ENCODE measurements at regions not wholly inside any gene's neighbourhood (a gene's known extent, or its start where the extent isn't known, plus 50 kb on each side); places are given as distances from the start of the nearest gene placed in this dataset.

DNA sequence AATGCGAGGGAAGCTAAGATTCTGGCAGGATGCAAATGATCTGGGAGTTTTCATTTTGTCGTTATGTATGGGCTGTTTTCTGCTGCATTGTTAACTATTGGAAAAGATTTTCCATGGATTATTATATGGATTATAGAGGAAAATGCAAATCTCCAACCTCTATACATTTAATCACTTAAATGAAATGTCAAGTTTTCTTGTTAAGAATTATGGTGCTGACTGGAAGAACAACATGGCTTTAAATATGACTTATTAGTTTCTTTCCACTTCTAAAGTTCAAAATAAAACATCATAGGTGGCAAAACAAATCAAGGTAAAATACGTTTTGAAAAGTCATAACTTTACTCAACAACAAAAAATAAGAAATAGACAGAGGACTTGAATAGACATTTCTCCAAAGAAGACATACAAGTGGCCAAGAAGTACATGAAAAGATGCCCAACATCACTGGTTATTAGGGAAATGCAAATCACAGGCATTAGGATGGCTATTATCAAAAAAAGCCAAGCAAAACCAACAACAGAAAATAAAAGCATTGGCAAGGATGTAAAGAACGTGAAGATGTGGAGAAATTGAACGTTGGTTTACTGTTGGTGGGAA is 56.2 kb upstream of the CLDN5 start:
- Histone ChIP-seq H3K4me1 (replicated peaks in 1 of 2; ENCODE audit: control insufficient read depth in 2 of 2, insufficient read depth in 2 of 2, low read length in 2 of 2) (peaks cover 23 to 26% of the 10 kb centered on the region in 2 experiments), H3K4me3 (no peak overlapping the region), H3K36me3 (ENCODE audit: control insufficient read depth, insufficient read depth, low read length) (no peaks in the 10 kb centered on the region), H3K27ac (ENCODE audit: extremely low read depth, low read depth, low read length) (no peak overlapping the region), H3K9me1 (ENCODE audit: control insufficient read depth, insufficient read depth, low read length) (peaks cover 3% of the 10 kb centered on the region), H3K9me3 (replicated peaks; ENCODE audit: control insufficient read depth, insufficient read depth, low read depth, low read length) (no peaks in the 10 kb centered on the region), H3K79me2 (ENCODE audit: control insufficient read depth, insufficient read depth, low read length) (no peaks in the 10 kb centered on the region), H3K27me3 (ENCODE audit: control insufficient read depth in 2 of 2, insufficient read depth in 2 of 2, low read length in 2 of 2) (peaks cover 66 to 75% of the 10 kb centered on the region in 2 experiments), H4K20me1 (replicated peaks; ENCODE audit: control insufficient read depth, insufficient read depth, low read length) (peaks cover 11% of the 10 kb centered on the region), H2AFZ (ENCODE audit: low read depth, low read length) (no peak overlapping the region), H3K9ac (ENCODE audit: insufficient read depth in 1 of 2, low read depth in 2 of 2, low read length in 2 of 2) (no peak overlapping the region), H3K4me2 (ENCODE audit: insufficient read depth, low read length) (no peak overlapping the region)
- no TSS peak for BruUV-seq (replicated peaks)
- POLR2A ChIA-PET: interaction anchor here (0.7 to 1.7 kb wide), 5 partner anchors 8 to 15 kb away, joined by 3 to 5 read pairs (median 4); no protein-coding TSS in a partner anchor
- no peak for FAIRE-seq
- in situ Hi-C loops (cut with MboI): no loop called here
- ATAC-seq: no peak
- DNase-seq (ENCODE audit: extremely low read depth in 1 of 4, low spot score in 3 of 4): no peak
- WGBS (ENCODE audit: insufficient coverage, low coverage, missing lambda C conversion rate): under 1% methylated on average over 5 of the region's 5 CpGs
- intact Hi-C loops (cut with micrococcal nuclease): no loop called here
- CTCF ChIA-PET (ENCODE audit: low intra/inter-chr PET ratio): no interaction called here
- TF ChIP-seq, protein P1, sequence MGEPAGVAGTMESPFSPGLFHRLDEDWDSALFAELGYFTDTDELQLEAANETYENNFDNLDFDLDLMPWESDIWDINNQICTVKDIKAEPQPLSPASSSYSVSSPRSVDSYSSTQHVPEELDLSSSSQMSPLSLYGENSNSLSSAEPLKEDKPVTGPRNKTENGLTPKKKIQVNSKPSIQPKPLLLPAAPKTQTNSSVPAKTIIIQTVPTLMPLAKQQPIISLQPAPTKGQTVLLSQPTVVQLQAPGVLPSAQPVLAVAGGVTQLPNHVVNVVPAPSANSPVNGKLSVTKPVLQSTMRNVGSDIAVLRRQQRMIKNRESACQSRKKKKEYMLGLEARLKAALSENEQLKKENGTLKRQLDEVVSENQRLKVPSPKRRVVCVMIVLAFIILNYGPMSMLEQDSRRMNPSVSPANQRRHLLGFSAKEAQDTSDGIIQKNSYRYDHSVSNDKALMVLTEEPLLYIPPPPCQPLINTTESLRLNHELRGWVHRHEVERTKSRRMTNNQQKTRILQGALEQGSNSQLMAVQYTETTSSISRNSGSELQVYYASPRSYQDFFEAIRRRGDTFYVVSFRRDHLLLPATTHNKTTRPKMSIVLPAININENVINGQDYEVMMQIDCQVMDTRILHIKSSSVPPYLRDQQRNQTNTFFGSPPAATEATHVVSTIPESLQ (CRISPR knock-in tag; IDR thresholded peaks at IDR 0.05): no peak
- TF ChIP-seq, protein P2, sequence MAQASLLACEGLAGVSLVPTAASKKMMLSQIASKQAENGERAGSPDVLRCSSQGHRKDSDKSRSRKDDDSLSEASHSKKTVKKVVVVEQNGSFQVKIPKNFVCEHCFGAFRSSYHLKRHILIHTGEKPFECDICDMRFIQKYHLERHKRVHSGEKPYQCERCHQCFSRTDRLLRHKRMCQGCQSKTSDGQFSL (CRISPR knock-in tag; IDR thresholded peaks at IDR 0.05): 0 out of 2 replicates have a peak, but pooled peaks have one; percentile 4
- TF ChIP-seq, protein P2 (tag; IDR thresholded peaks at IDR 0.05): no peak
- TF ChIP-seq ZNF668 (CRISPR knock-in tag; IDR thresholded peaks at IDR 0.05) (no peak), RCOR1 (IDR thresholded peaks at IDR 0.05; ENCODE audit: borderline replicate concordance in 1 of 2, low read depth in 2 of 2, low read length in 2 of 2) (no peak), DMBX1 (CRISPR knock-in tag; IDR thresholded peaks at IDR 0.05; ENCODE audit: borderline replicate concordance) (no peak), FIP1L1 (IDR thresholded peaks at IDR 0.05; ENCODE audit: low read depth, low read length, poor library complexity, severe bottlenecking) (no peak), ZSCAN32 (CRISPR knock-in tag; IDR thresholded peaks at IDR 0.05) (no peak), ZNF512 (tag; IDR thresholded peaks at IDR 0.05) (0 out of 2 replicates have a peak, but pooled peaks have one; percentile 45), ZNF239 (CRISPR knock-in tag; IDR thresholded peaks at IDR 0.05) (no peak), ZBTB1 (CRISPR knock-in tag; IDR thresholded peaks at IDR 0.05; ENCODE audit: borderline replicate concordance, low read depth) (no peak)
- TF ChIP-seq, protein P3, sequence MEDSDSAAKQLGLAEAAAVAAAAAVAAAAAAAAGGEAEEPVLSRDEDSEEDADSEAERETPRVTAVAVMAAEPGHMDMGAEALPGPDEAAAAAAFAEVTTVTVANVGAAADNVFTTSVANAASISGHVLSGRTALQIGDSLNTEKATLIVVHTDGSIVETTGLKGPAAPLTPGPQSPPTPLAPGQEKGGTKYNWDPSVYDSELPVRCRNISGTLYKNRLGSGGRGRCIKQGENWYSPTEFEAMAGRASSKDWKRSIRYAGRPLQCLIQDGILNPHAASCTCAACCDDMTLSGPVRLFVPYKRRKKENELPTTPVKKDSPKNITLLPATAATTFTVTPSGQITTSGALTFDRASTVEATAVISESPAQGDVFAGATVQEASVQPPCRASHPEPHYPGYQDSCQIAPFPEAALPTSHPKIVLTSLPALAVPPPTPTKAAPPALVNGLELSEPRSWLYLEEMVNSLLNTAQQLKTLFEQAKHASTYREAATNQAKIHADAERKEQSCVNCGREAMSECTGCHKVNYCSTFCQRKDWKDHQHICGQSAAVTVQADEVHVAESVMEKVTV (CRISPR knock-in tag; IDR thresholded peaks at IDR 0.05): no peak
- TF ChIP-seq, protein P4, sequence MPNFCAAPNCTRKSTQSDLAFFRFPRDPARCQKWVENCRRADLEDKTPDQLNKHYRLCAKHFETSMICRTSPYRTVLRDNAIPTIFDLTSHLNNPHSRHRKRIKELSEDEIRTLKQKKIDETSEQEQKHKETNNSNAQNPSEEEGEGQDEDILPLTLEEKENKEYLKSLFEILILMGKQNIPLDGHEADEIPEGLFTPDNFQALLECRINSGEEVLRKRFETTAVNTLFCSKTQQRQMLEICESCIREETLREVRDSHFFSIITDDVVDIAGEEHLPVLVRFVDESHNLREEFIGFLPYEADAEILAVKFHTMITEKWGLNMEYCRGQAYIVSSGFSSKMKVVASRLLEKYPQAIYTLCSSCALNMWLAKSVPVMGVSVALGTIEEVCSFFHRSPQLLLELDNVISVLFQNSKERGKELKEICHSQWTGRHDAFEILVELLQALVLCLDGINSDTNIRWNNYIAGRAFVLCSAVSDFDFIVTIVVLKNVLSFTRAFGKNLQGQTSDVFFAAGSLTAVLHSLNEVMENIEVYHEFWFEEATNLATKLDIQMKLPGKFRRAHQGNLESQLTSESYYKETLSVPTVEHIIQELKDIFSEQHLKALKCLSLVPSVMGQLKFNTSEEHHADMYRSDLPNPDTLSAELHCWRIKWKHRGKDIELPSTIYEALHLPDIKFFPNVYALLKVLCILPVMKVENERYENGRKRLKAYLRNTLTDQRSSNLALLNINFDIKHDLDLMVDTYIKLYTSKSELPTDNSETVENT (CRISPR knock-in tag; IDR thresholded peaks at IDR 0.05): no peak
